HCT116 (cell line): ENCODE measurements at regions not wholly inside any gene's neighbourhood (a gene's known extent, or its start where the extent isn't known, plus 50 kb on each side); places are given as distances from the start of the nearest gene placed in this dataset.

ENCODE experiments used
- ATAC-seq: fragments of 200-7000 bp; cut with Tn5 transposase; 2 replicates; pipeline ENCODE4 v1.9.1; 2020; ENCODE audit warnings: mild to moderate bottlenecking, moderate library complexity
- BruUV-seq: library from RNA; stranded (reverse); fragments of 400-500 nt; replicated peaks from 2 replicates; lab custom pipeline; 2021; lab: Mats Ljungman, UMichigan
- CTCF ChIA-PET: fragments of 300-600 bp; sonication (Branson Sonifier 250); formaldehyde crosslinking; loops from one replicate; lab custom pipeline; 2021; ENCODE audit warnings: antibody characterized with exemption; lab: Charles Lee
- POLR2A ChIA-PET: fragments of 300-600, 350-600 bp; sonication (Branson Sonifier 250); formaldehyde crosslinking; loops from one replicate; lab custom pipeline; 2021; ENCODE audit warnings: antibody characterized with exemption; lab: Charles Lee
- RAD21 ChIA-PET, 2 experiments: fragments of 300-600 bp; sonication (Branson Sonifier 250); formaldehyde crosslinking; loops; one replicate each; lab custom pipeline; 2023; ENCODE audit warnings: low total read pairs in 2 of 2; ENCODE audit not compliant: uncharacterized antibody in 2 of 2, unreplicated experiment in 2 of 2, low non-redundant PET in 1 of 2; lab: Charles Lee
- DNase-seq: peaks from one replicate; pipeline ENCODE4 v3.0.0-alpha.2; 2010; ENCODE audit warnings: low read depth, low spot score
- H2AFZ ChIP-seq: fragments of 200-600 bp; shearing (Covaris generic), sonication (generic); 2 replicates; pipeline ENCODE4 v1.6.1; 2017; ENCODE audit warnings: low read depth, mixed run types, mixed read lengths, antibody characterized with exemption, low read length; ENCODE audit not compliant: poor library complexity, severe bottlenecking
- H3K27ac ChIP-seq: 2 replicates; pipeline ENCODE4 v1.5.1; 2012; ENCODE audit warnings: low read depth, low read length
- H3K27me3 ChIP-seq: fragments of 200-600 bp; sonication (generic); 2 replicates; pipeline ENCODE4 v1.6.1; 2016; ENCODE audit warnings: mixed run types, low read length, mixed read lengths; ENCODE audit not compliant: insufficient read depth
- H3K36me3 ChIP-seq, 2 experiments: fragments of 200-500 bp in 1 of 2; fragments of 200-600 bp in 1 of 2; sonication (Bioruptor generic) in 1 of 2; sonication (generic) in 1 of 2; 2 replicates each; pipeline versions ENCODE4 v1.5.1 to v1.6.1; 2014 to 2016; ENCODE audit warnings: low read length in 2 of 2, inconsistent platforms in 1 of 2, mixed read lengths in 1 of 2, mixed run types in 1 of 2; ENCODE audit not compliant: insufficient read depth in 2 of 2, control insufficient read depth in 1 of 2
- H3K4me1 ChIP-seq, 2 experiments: fragments of 200-600 bp in 1 of 2; sonication (generic) in 1 of 2; 2 replicates each; pipeline versions ENCODE4 v1.5.1 to v1.6.1; 2012 to 2017; ENCODE audit warnings: low read length in 2 of 2, inconsistent platforms in 1 of 2, mild to moderate bottlenecking in 1 of 2, mixed read lengths in 1 of 2, mixed run types in 1 of 2, moderate library complexity in 1 of 2; ENCODE audit not compliant: insufficient read depth in 2 of 2, control insufficient read depth in 1 of 2
- H3K4me2 ChIP-seq: fragments of 200-600 bp; sonication (generic); 2 replicates; pipeline ENCODE4 v1.6.1; 2017; ENCODE audit warnings: mixed run types, low read length, mixed read lengths
- H3K4me3 ChIP-seq, 2 experiments: fragments of 200-600 bp in 1 of 2; sonication (generic) in 1 of 2; replicated peaks in 1 of 2; 2 replicates each; pipeline ENCODE4 v1.5.1; 2011 to 2016; ENCODE audit warnings: low read length in 2 of 2, control low read depth in 1 of 2, low read depth in 1 of 2, mild to moderate bottlenecking in 1 of 2, mixed read lengths in 1 of 2, mixed run types in 1 of 2
- H3K79me2 ChIP-seq: fragments of 200-600 bp; sonication (generic); 2 replicates; pipeline ENCODE4 v1.6.1; 2017; ENCODE audit warnings: mild to moderate bottlenecking, mixed run types, low read length, moderate library complexity, mixed read lengths; ENCODE audit not compliant: insufficient read depth
- H3K9ac ChIP-seq: fragments of 200-600 bp; sonication (generic); 2 replicates; pipeline ENCODE4 v1.6.1; 2016; ENCODE audit warnings: low read length, mixed read lengths
- H3K9me2 ChIP-seq: fragments of 200-600 bp; sonication (generic), shearing (Covaris generic); 2 replicates; pipeline ENCODE4 v1.6.1; 2017; ENCODE audit warnings: mixed run types, mild to moderate bottlenecking, moderate library complexity; ENCODE audit not compliant: insufficient read depth
- H3K9me3 ChIP-seq, 2 experiments: fragments of 200-500 bp in 1 of 2; fragments of 200-600 bp in 1 of 2; sonication (Bioruptor generic) in 1 of 2; sonication (generic) in 1 of 2; 2 replicates each; pipeline ENCODE4 v1.6.1; 2014 to 2017; ENCODE audit warnings: low read length in 2 of 2, mixed read lengths in 2 of 2, inconsistent platforms in 1 of 2, low read depth in 1 of 2, mild to moderate bottlenecking in 1 of 2, mixed run types in 1 of 2, moderate library complexity in 1 of 2; ENCODE audit not compliant: control insufficient read depth in 1 of 2, insufficient read depth in 1 of 2
- H4K20me1 ChIP-seq: fragments of 200-600 bp; sonication (generic), shearing (Covaris generic); 2 replicates; pipeline ENCODE4 v1.6.1; 2017; ENCODE audit warnings: mixed run types, mild to moderate bottlenecking, moderate library complexity; ENCODE audit not compliant: insufficient read depth
- FOSL1 ChIP-seq: IDR thresholded peaks from 2 replicates; pipeline ENCODE4 v1.6.1; 2012; ENCODE audit warnings: low read depth
- MAX ChIP-seq: IDR thresholded peaks from 2 replicates; pipeline ENCODE4 v1.6.1; 2012
- POLR2AphosphoS5 ChIP-seq: IDR thresholded peaks from 2 replicates; pipeline ENCODE4 v1.6.1; 2011; ENCODE audit warnings: mild to moderate bottlenecking, low read depth, low read length, moderate library complexity
- SIN3A ChIP-seq: IDR thresholded peaks from 2 replicates; pipeline ENCODE4 v1.6.1; 2012; ENCODE audit warnings: low read depth
- SP1 ChIP-seq: IDR thresholded peaks from 2 replicates; pipeline ENCODE4 v1.6.1; 2012; ENCODE audit warnings: low read depth
- TCF7L2 ChIP-seq: IDR thresholded peaks from 2 replicates; pipeline ENCODE4 v1.7.0; 2011; ENCODE audit warnings: borderline replicate concordance, inconsistent platforms; ENCODE audit not compliant: insufficient read depth, insufficient read length; ENCODE audit errors: extremely low read depth
- YY1 ChIP-seq: IDR thresholded peaks from 2 replicates; pipeline ENCODE4 v1.6.1; 2011; ENCODE audit warnings: low read length, low read depth, moderate library complexity, mild to moderate bottlenecking; ENCODE audit not compliant: insufficient replicate concordance; ENCODE audit errors: extremely low read depth
- ZBTB33 ChIP-seq: IDR thresholded peaks from 2 replicates; pipeline ENCODE4 v1.6.1; 2011; ENCODE audit warnings: mild to moderate bottlenecking, low read length, moderate library complexity; ENCODE audit not compliant: insufficient replicate concordance; ENCODE audit errors: extremely low read depth
- intact Hi-C: fragments of 100-400 bp; cut with micrococcal nuclease; formaldehyde crosslinking; loops from 2 replicates; pipeline ENCODE4 v1.10.0; 2022

- Histone ChIP-seq H3K4me1 (peaks cover 4 to 38% of the 10 kb centered on the region in 2 experiments; a peak in 3 of 4 replicates), H2AFZ (no peak overlapping the region), H4K20me1 (no peaks in the 10 kb centered on the region), H3K9ac (no peak overlapping the region), H3K4me3 (no peak overlapping the region), H3K79me2 (no peaks in the 10 kb centered on the region), H3K9me2 (no peaks in the 10 kb centered on the region), H3K27me3 (no peaks in the 10 kb centered on the region), H3K9me3 (no peaks in the 10 kb centered on the region), H3K4me2 (no peak overlapping the region), H3K36me3 (no peaks in the 10 kb centered on the region), H3K27ac (no peak overlapping the region)
- DNase-seq (no peak), ATAC-seq (no peak)
- intact Hi-C loops = no loop called here
- ChIA-PET RAD21 (no interaction called here), CTCF (no interaction called here), POLR2A (interaction anchor here (1.5 kb wide), 1 partner anchor 9 kb away, joined by 5 read pairs; no protein-coding TSS in a partner anchor)
- TF ChIP-seq MAX (0 out of 2 replicates have a peak, but pooled peaks have one; percentile 5), TCF7L2 (no peak)
- BruUV-seq = no TSS peak
Measured at GRCh38 chr3:14328422-14328821, 74.0 kb upstream of the SLC6A6 start.

GRCh38 chr3:14329116-14329830 is 73.1 kb upstream of the SLC6A6 start:
- intact Hi-C loops = no loop called here
- no peaks in the 10 kb centered on the region for H3K79me2 ChIP-seq
- H3K4me2 ChIP-seq = peak overlapping the region; percentile 26; the same call in 1 of the 2 replicates
- H2AFZ ChIP-seq = peak overlapping the region; percentile 31
- no peaks in the 10 kb centered on the region for H3K27me3 ChIP-seq
- TF ChIP-seq POLR2AphosphoS5 (no peak), ZBTB33 (no peak), SIN3A (no peak), SP1 (no peak), YY1 (no peak), TCF7L2 (peak; percentile 11), FOSL1 (no peak)
- H3K36me3 ChIP-seq = no peaks in the 10 kb centered on the region
- H3K27ac ChIP-seq = no peak overlapping the region
- no peaks in the 10 kb centered on the region for H3K9me3 ChIP-seq
- H3K9ac ChIP-seq = no peak overlapping the region
- no peaks in the 10 kb centered on the region for H3K9me2 ChIP-seq
- CTCF ChIA-PET = no interaction called here
- no peaks in the 10 kb centered on the region for H4K20me1 ChIP-seq
- RAD21 ChIA-PET = no interaction called here
- DNase-seq = no peak
- POLR2A ChIA-PET = interaction anchor here (1.5 kb wide), 1 partner anchor 9 kb away, joined by 5 read pairs; no protein-coding TSS in a partner anchor
- H3K4me1 ChIP-seq = peaks cover 4 to 32% of the 10 kb centered on the region in 2 experiments; a peak in 3 of 4 replicates
- peak; percentile 24; the same call in 1 of the 2 replicates for ATAC-seq
- BruUV-seq = no TSS peak
- H3K4me3 ChIP-seq = no peak overlapping the region
